GM12865 (cell line): ENCODE measurements at regions not wholly inside any gene's neighbourhood (a gene's known extent, or its start where the extent isn't known, plus 50 kb on each side); places are given as distances from the start of the nearest gene placed in this dataset.

Source experiments
- DNase-seq: peaks from one replicate; pipeline ENCODE4 v3.0.0; 2010; ENCODE audit warnings: low read depth
- H3K4me3 ChIP-seq: 2 replicates; pipeline ENCODE4 v1.5.1; 2011; ENCODE audit warnings: mild to moderate bottlenecking, low read depth, low read length, control low read depth
- CTCF ChIP-seq: IDR thresholded peaks from 2 replicates; pipeline ENCODE4 v1.5.1; 2011; ENCODE audit warnings: low read length, control low read depth, low read depth, inconsistent platforms; ENCODE audit not compliant: insufficient read depth; ENCODE audit errors: missing control alignments

DNA sequence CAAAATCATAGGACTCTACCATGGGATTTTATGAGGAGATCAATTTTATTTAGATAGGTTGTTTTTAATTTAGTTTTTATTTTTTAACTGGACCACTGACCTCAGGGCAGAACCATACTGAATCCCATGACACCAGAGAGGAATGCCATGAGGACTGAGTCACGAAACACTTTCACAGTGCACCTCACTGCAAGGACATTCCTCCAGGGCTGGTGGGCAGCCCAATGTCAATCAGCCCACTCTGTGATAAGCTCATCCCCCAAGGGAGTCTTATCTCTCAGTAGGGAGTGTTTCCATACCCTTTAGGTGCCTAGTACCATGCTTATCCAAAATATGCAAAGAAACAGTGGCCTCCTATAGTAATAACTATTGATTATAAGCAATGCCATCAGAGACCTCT is 224.5 kb upstream of the CDH6 start:
- no peak overlapping the region for H3K4me3 ChIP-seq
- no peak for TF ChIP-seq CTCF
- no peak for DNase-seq

DNA sequence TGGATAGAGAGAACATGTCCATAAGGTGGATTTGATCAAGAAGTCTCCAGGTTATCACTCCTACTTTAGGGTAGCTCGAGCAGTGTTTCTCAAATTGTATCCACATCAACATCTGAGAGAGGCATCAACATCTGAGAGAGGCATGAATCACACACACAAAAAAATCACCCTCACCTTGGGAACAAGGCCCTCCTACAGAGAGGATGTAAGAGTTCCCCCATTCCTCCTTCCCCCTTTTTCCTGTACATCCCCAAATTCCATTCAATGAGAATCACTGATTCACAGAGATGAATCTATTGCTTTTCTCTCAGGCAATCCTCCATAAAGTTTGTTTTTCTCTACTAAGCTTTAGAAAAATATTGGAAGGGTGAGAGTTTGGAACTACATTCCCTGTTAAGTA is 233.4 kb upstream of the CDH6 start:
- H3K4me3 ChIP-seq, result no peak overlapping the region
- DNase-seq, result no peak
- TF ChIP-seq CTCF, result no peak

- no peak for TF ChIP-seq CTCF
- no peak for DNase-seq
- H3K4me3 ChIP-seq, result no peak overlapping the region
Measured at GRCh38 chr5:30959238-30959637, 234.2 kb upstream of the CDH6 start.

DNA sequence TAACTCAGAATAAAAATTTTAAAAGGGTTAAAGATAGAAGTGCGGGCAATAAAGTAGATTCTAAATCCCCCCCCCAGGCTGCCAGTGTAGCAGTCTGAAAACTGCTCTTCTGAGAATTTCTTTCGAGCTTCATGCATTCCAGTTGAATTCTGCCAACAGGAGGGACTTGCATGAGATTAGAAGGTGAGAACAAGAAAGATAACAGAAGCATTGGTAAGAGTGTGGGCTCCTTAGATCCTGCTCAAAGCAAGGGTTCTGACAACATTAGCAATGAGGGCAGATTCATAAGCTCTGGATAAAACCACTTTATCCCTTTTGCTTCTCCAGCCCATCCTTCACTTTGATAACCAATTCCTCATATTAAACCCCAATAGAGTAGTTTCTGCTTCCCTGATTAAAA is 235.9 kb upstream of the CDH6 start:
- no peak overlapping the region for H3K4me3 ChIP-seq
- no peak for TF ChIP-seq CTCF
- no peak for DNase-seq

GRCh38 chr5:30956251-30956650 is 237.2 kb upstream of the CDH6 start:
- DNase-seq, result no peak
- H3K4me3 ChIP-seq, result no peak overlapping the region
- TF ChIP-seq CTCF, result no peak

DNA sequence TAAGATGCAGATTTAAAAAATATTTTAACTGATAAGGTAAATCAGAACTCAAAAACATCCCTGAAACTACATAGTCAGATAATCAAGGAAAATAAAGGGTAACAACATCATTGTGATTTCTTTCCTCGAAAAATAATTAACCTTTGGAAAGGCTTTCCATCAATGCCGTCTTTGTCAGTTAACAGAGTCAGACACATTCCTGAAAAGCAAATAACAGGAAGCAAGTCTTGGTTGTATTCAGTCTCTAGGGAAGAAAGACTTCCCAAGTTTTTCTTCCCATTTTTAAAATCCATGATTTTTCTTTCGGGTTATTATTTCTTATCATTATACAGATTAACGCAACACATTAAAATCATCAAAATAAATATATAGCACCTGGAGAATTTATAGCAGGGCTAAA is 256.4 kb upstream of the CDH6 start:
- no peak for DNase-seq
- no peak for TF ChIP-seq CTCF
- H3K4me3 ChIP-seq, result no peak overlapping the region

- DNase-seq, result no peak
- TF ChIP-seq CTCF, result no peak
- H3K4me3 ChIP-seq, result no peak overlapping the region
Measured at GRCh38 chr5:30933599-30933998, 259.9 kb upstream of the CDH6 start.
